ENCODE measurements at regions not wholly inside any gene's neighbourhood (a gene's known extent, or its start where the extent isn't known, plus 50 kb on each side); places are given as distances from the start of the nearest gene placed in this dataset.

- TF ChIP-seq RAD21 (IDR thresholded peaks at IDR 0.05; ENCODE audit: low read length): no peak
- TF ChIP-seq, protein P1, sequence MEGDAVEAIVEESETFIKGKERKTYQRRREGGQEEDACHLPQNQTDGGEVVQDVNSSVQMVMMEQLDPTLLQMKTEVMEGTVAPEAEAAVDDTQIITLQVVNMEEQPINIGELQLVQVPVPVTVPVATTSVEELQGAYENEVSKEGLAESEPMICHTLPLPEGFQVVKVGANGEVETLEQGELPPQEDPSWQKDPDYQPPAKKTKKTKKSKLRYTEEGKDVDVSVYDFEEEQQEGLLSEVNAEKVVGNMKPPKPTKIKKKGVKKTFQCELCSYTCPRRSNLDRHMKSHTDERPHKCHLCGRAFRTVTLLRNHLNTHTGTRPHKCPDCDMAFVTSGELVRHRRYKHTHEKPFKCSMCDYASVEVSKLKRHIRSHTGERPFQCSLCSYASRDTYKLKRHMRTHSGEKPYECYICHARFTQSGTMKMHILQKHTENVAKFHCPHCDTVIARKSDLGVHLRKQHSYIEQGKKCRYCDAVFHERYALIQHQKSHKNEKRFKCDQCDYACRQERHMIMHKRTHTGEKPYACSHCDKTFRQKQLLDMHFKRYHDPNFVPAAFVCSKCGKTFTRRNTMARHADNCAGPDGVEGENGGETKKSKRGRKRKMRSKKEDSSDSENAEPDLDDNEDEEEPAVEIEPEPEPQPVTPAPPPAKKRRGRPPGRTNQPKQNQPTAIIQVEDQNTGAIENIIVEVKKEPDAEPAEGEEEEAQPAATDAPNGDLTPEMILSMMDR (conservative IDR thresholded peaks at IDR 0.05; ENCODE audit: low read depth, low read length): no peak
- no peak for TF ChIP-seq CEBPB (IDR thresholded peaks at IDR 0.05; ENCODE audit: low read depth, low read length)
- TF ChIP-seq RCOR1 (IDR thresholded peaks at IDR 0.05; ENCODE audit: insufficient replicate concordance, low read length): no peak
- no peak for TF ChIP-seq POLR2A (IDR thresholded peaks at IDR 0.05; ENCODE audit: low read depth, low read length)
- no peak for TF ChIP-seq RFX5 (IDR thresholded peaks at IDR 0.05; ENCODE audit: low read depth, low read length)
- TF ChIP-seq USF2 (IDR thresholded peaks at IDR 0.05; ENCODE audit: low read depth, low read length): no peak
- TF ChIP-seq CHD1 (IDR thresholded peaks at IDR 0.05; ENCODE audit: low read depth, low read length): no peak
- TF ChIP-seq BHLHE40 (IDR thresholded peaks at IDR 0.05; ENCODE audit: low read depth, low read length): no peak
- TF ChIP-seq ELK1 (IDR thresholded peaks at IDR 0.05; ENCODE audit: borderline replicate concordance, low read depth, low read length): no peak
- no peak for TF ChIP-seq MAFK (IDR thresholded peaks at IDR 0.05; ENCODE audit: low read depth, low read length)
- no peak for TF ChIP-seq MAZ (IDR thresholded peaks at IDR 0.05; ENCODE audit: borderline replicate concordance, low read depth, low read length)
- TF ChIP-seq SMC3 (IDR thresholded peaks at IDR 0.05; ENCODE audit: low read depth, low read length): no peak
These were observed 67.7 kb upstream of the SIRPA start for GRCh38 chr20:1827510-1827973.

All from IMR-90 (cell line).